Fibroblast of lung (primary cell): ENCODE measurements at regions not wholly inside any gene's neighbourhood (a gene's known extent, or its start where the extent isn't known, plus 50 kb on each side); places are given as distances from the start of the nearest gene placed in this dataset.

ENCODE experiments used
- EZH2 ChIP-seq: IDR thresholded peaks from 2 replicates; pipeline ENCODE4 v1.5.1; 2012; ENCODE audit warnings: low read length, control low read depth, mild to moderate bottlenecking; ENCODE audit errors: missing control alignments
- TF ChIP-seq, protein P1 (sequence below), 2 donors: IDR thresholded peaks in 1 of 2; conservative IDR thresholded peaks in 1 of 2; 1 replicate in 1 of 2; 2 replicates in 1 of 2; pipeline ENCODE4 v1.5.1; 2011 to 2012; ENCODE audit warnings: low read length in 2 of 2, control low read depth in 1 of 2, inconsistent platforms in 1 of 2, low read depth in 1 of 2, mild to moderate bottlenecking in 1 of 2

DNA sequence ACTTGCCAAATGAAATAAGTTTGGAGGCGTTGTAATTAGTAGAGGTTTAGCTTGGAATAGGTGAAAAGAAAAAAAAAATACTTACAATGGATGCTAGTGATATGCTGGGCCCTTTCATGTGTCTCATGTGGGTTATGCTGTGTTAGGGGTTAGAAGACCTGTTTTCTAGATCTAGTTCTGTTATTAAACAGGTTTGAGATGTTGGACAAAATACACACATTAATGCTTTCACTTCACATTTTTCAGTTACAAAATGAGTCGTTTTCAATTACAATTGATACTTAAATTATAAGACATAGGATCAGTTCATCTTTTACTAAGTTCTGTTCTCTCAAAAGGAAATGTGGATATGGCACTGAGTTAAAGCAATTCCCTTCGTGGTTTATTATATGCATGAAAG, 509.8 kb downstream of the EPM2A start:
- TF ChIP-seq, protein P1, sequence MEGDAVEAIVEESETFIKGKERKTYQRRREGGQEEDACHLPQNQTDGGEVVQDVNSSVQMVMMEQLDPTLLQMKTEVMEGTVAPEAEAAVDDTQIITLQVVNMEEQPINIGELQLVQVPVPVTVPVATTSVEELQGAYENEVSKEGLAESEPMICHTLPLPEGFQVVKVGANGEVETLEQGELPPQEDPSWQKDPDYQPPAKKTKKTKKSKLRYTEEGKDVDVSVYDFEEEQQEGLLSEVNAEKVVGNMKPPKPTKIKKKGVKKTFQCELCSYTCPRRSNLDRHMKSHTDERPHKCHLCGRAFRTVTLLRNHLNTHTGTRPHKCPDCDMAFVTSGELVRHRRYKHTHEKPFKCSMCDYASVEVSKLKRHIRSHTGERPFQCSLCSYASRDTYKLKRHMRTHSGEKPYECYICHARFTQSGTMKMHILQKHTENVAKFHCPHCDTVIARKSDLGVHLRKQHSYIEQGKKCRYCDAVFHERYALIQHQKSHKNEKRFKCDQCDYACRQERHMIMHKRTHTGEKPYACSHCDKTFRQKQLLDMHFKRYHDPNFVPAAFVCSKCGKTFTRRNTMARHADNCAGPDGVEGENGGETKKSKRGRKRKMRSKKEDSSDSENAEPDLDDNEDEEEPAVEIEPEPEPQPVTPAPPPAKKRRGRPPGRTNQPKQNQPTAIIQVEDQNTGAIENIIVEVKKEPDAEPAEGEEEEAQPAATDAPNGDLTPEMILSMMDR (conservative IDR thresholded peaks at IDR 0.05 in 1 of 2, IDR thresholded peaks at IDR 0.05 in 1 of 2; ENCODE audit: low read depth in 1 of 2, low read length in 2 of 2) = no peak
- no peak for TF ChIP-seq EZH2
